KMS-11 (cell line): ENCODE measurements at regions not wholly inside any gene's neighbourhood (a gene's known extent, or its start where the extent isn't known, plus 50 kb on each side); places are given as distances from the start of the nearest gene placed in this dataset.

ENCODE experiments used
- H2AFZ ChIP-seq: fragments of 200-600 bp; sonication (generic); 2 replicates; pipeline ENCODE4 v1.6.1; 2016; ENCODE audit warnings: antibody characterized with exemption, mixed run types, low read depth
- H3K27ac ChIP-seq: fragments of 200-600 bp; sonication (generic); 2 replicates; pipeline ENCODE4 v1.6.1; 2016; ENCODE audit warnings: mild to moderate bottlenecking, mixed run types
- H3K27me3 ChIP-seq: fragments of 200-600 bp; sonication (generic); 2 replicates; pipeline ENCODE4 v1.6.1; 2017; ENCODE audit warnings: mild to moderate bottlenecking, low read depth, mixed run types, moderate library complexity; ENCODE audit not compliant: insufficient read depth
- H3K36me3 ChIP-seq: fragments of 200-600 bp; sonication (generic); 2 replicates; pipeline ENCODE4 v1.6.1; 2017; ENCODE audit warnings: mild to moderate bottlenecking, mixed run types; ENCODE audit not compliant: insufficient read depth
- H3K4me1 ChIP-seq: fragments of 200-600 bp; sonication (generic); 2 replicates; pipeline ENCODE4 v1.6.1; 2016; ENCODE audit warnings: mild to moderate bottlenecking, low read depth, mixed run types; ENCODE audit not compliant: poor library complexity, severe bottlenecking
- H3K4me2 ChIP-seq: fragments of 200-600 bp; sonication (generic); 2 replicates; pipeline ENCODE4 v1.7.0; 2016; ENCODE audit warnings: mild to moderate bottlenecking, mixed run types
- H3K4me3 ChIP-seq: fragments of 200-600 bp; sonication (generic); IDR thresholded peaks from 2 replicates; pipeline ENCODE4 v1.6.1; 2017; ENCODE audit warnings: low read depth, low read length, mixed read lengths; ENCODE audit not compliant: insufficient read depth
- H3K79me2 ChIP-seq: fragments of 200-600 bp; sonication (generic); 2 replicates; pipeline ENCODE4 v1.6.1; 2016; ENCODE audit warnings: low read depth, mixed run types; ENCODE audit not compliant: insufficient read depth
- H3K9ac ChIP-seq: fragments of 200-600 bp; sonication (generic); 2 replicates; pipeline ENCODE4 v1.6.1; 2016; ENCODE audit warnings: mild to moderate bottlenecking, mixed run types
- H4K20me1 ChIP-seq: fragments of 200-600 bp; sonication (generic); 2 replicates; pipeline ENCODE4 v1.6.1; 2016; ENCODE audit warnings: mild to moderate bottlenecking, mixed run types; ENCODE audit not compliant: insufficient read depth
- CTCF ChIP-seq: fragments of 200-600 bp; sonication (generic); conservative IDR thresholded peaks from 2 replicates; pipeline ENCODE4 v1.6.1; 2017; ENCODE audit warnings: low read depth, mild to moderate bottlenecking, antibody characterized with exemption, low read length, moderate library complexity, mixed read lengths

- H3K4me1 ChIP-seq: peaks cover 96% of the 10 kb centered on the region
- TF ChIP-seq CTCF: no peak
- no peaks in the 10 kb centered on the region for H4K20me1 ChIP-seq
- H3K27ac ChIP-seq: peak overlapping the region; percentile 95
- H3K27me3 ChIP-seq: no peaks in the 10 kb centered on the region
- no peak overlapping the region for H3K4me3 ChIP-seq
- no peaks in the 10 kb centered on the region for H3K36me3 ChIP-seq
- peak overlapping the region; percentile 72; the same call in 1 of the 2 replicates for H3K4me2 ChIP-seq
- peak overlapping the region; percentile 7; the same call in 1 of the 2 replicates for H2AFZ ChIP-seq
- H3K79me2 ChIP-seq: no peaks in the 10 kb centered on the region
- no peak overlapping the region for H3K9ac ChIP-seq
Observed at GRCh38 chr2:47307066-47307465, 62.0 kb upstream of the EPCAM start.

GRCh38 chr2:47304654-47305053 is 64.5 kb upstream of the EPCAM start:
- no peak overlapping the region for H3K9ac ChIP-seq
- H2AFZ ChIP-seq: no peak overlapping the region
- no peak for TF ChIP-seq CTCF
- H3K79me2 ChIP-seq: no peaks in the 10 kb centered on the region
- H4K20me1 ChIP-seq: no peaks in the 10 kb centered on the region
- H3K4me3 ChIP-seq: no peak overlapping the region
- no peak overlapping the region for H3K27ac ChIP-seq
- peaks cover 97% of the 10 kb centered on the region for H3K4me1 ChIP-seq
- H3K4me2 ChIP-seq: no peak overlapping the region
- H3K36me3 ChIP-seq: no peaks in the 10 kb centered on the region
- no peaks in the 10 kb centered on the region for H3K27me3 ChIP-seq

- Histone ChIP-seq H3K4me1 (peaks cover 89% of the 10 kb centered on the region), H3K9ac (no peak overlapping the region), H3K79me2 (no peaks in the 10 kb centered on the region), H3K4me3 (no peak overlapping the region), H3K36me3 (no peaks in the 10 kb centered on the region), H3K4me2 (no peak overlapping the region), H2AFZ (no peak overlapping the region), H3K27me3 (no peaks in the 10 kb centered on the region), H4K20me1 (no peaks in the 10 kb centered on the region), H3K27ac (no peak overlapping the region)
- TF ChIP-seq CTCF: no peak
Observed at GRCh38 chr2:47303341-47304148, 65.6 kb upstream of the EPCAM start.

- Histone ChIP-seq H4K20me1 (no peaks in the 10 kb centered on the region), H3K4me3 (no peak overlapping the region), H3K9ac (no peak overlapping the region), H3K27me3 (no peaks in the 10 kb centered on the region), H3K27ac (peak overlapping the region; percentile 78; the same call in 1 of the 2 replicates), H3K79me2 (no peaks in the 10 kb centered on the region), H2AFZ (no peak overlapping the region), H3K4me1 (peaks cover 79% of the 10 kb centered on the region), H3K36me3 (no peaks in the 10 kb centered on the region), H3K4me2 (no peak overlapping the region)
- no peak for TF ChIP-seq CTCF
Observed at GRCh38 chr2:47302308-47302707, 66.8 kb upstream of the EPCAM start.
